Tibial artery (tissue), 4 donors: ENCODE measurements at regions not wholly inside any gene's neighbourhood (a gene's known extent, or its start where the extent isn't known, plus 50 kb on each side); places are given as distances from the start of the nearest gene placed in this dataset.

ENCODE experiments used
- DNase-seq, 2 donors: peaks; one replicate each; pipeline ENCODE4 v3.0.0-alpha.2; 2019
- H3K27ac ChIP-seq, 2 donors: fragments of 200-600 bp; sonication (generic) in 1 of 2; 1 replicate in 1 of 2; 2 replicates in 1 of 2; pipeline ENCODE4 v1.5.1; 2018 to 2019; ENCODE audit warnings: mild to moderate bottlenecking in 1 of 2
- H3K27me3 ChIP-seq, 2 donors: fragments of 200-600 bp; sonication (generic) in 1 of 2; one replicate each; pipeline versions ENCODE4 v1.5.1 to v1.6.0; 2016 to 2019
- H3K36me3 ChIP-seq, 3 donors: fragments of 200-600 bp; sonication (generic) in 2 of 3; one replicate each; pipeline ENCODE4 v1.5.1; 2016 to 2019; ENCODE audit warnings: mild to moderate bottlenecking in 2 of 3
- H3K4me1 ChIP-seq, 4 donors: fragments of 200-600 bp; sonication (generic) in 2 of 4; 1 replicate in 3 of 4; 2 replicates in 1 of 4; pipeline ENCODE4 v1.5.1; 2016 to 2019
- H3K4me3 ChIP-seq, 2 donors: fragments of 200-600 bp; sonication (generic) in 1 of 2; 1 replicate in 1 of 2; 2 replicates in 1 of 2; pipeline ENCODE4 v1.5.1; 2018 to 2019; ENCODE audit warnings: mild to moderate bottlenecking in 2 of 2
- H3K9me3 ChIP-seq, 3 donors: fragments of 200-600 bp; sonication (generic) in 1 of 3; one replicate each; pipeline ENCODE4 v1.5.1; 2016 to 2019
- intact Hi-C: fragments of 100-400 bp; cut with DNase I; formaldehyde crosslinking; loops from one replicate; pipeline ENCODE4 v1.15.0; 2023; ENCODE audit warnings: low total_unique reads
- TF ChIP-seq, protein P1 (sequence below), 2 experiments: fragments of 200-600 bp in 1 of 2; fragments of 450-650 bp in 1 of 2; IDR thresholded peaks; one replicate each; pipeline ENCODE4 v1.5.1; 2017 to 2019; ENCODE audit warnings: antibody characterized with exemption in 2 of 2, mild to moderate bottlenecking in 1 of 2, moderate library complexity in 1 of 2

- H3K27me3 ChIP-seq, result no peaks in the 10 kb centered on the region
- intact Hi-C loops, result no loop called here
- no peaks in the 10 kb centered on the region for H3K36me3 ChIP-seq
- H3K4me1 ChIP-seq, result peaks cover 0 to 5% (median 2%) of the 10 kb centered on the region in 4 donors
- no peak overlapping the region for H3K27ac ChIP-seq
- no peaks in the 10 kb centered on the region for H3K9me3 ChIP-seq
- no peak for DNase-seq
- H3K4me3 ChIP-seq, result no peak overlapping the region
- TF ChIP-seq, protein P1, sequence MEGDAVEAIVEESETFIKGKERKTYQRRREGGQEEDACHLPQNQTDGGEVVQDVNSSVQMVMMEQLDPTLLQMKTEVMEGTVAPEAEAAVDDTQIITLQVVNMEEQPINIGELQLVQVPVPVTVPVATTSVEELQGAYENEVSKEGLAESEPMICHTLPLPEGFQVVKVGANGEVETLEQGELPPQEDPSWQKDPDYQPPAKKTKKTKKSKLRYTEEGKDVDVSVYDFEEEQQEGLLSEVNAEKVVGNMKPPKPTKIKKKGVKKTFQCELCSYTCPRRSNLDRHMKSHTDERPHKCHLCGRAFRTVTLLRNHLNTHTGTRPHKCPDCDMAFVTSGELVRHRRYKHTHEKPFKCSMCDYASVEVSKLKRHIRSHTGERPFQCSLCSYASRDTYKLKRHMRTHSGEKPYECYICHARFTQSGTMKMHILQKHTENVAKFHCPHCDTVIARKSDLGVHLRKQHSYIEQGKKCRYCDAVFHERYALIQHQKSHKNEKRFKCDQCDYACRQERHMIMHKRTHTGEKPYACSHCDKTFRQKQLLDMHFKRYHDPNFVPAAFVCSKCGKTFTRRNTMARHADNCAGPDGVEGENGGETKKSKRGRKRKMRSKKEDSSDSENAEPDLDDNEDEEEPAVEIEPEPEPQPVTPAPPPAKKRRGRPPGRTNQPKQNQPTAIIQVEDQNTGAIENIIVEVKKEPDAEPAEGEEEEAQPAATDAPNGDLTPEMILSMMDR (IDR thresholded peaks at IDR 0.05), result no peak
Measured at GRCh38 chr1:244316986-244317655, 134.6 kb downstream of the ADSS2 start.

- Histone ChIP-seq H3K4me1 (peaks cover 0 to 14% (median 9%) of the 10 kb centered on the region in 4 donors), H3K4me3 (no peak overlapping the region), H3K27me3 (no peaks in the 10 kb centered on the region), H3K9me3 (no peaks in the 10 kb centered on the region), H3K36me3 (no peaks in the 10 kb centered on the region), H3K27ac (no peak overlapping the region)
- TF ChIP-seq, protein P1 (IDR thresholded peaks at IDR 0.05), result no peak
- intact Hi-C loops, result no loop called here
- no peak for DNase-seq
Measured at GRCh38 chr1:244318078-244318477, 133.6 kb downstream of the ADSS2 start.

- intact Hi-C loops, result no loop called here
- no peak overlapping the region for H3K4me3 ChIP-seq
- TF ChIP-seq, protein P1 (IDR thresholded peaks at IDR 0.05), result no peak
- H3K27me3 ChIP-seq, result no peaks in the 10 kb centered on the region
- no peaks in the 10 kb centered on the region for H3K36me3 ChIP-seq
- no peaks in the 10 kb centered on the region for H3K9me3 ChIP-seq
- H3K4me1 ChIP-seq, result peaks cover 0 to 19% (median 13%) of the 10 kb centered on the region in 4 donors
- H3K27ac ChIP-seq, result no peak overlapping the region
- no peak for DNase-seq
Measured at GRCh38 chr1:244318512-244318911, 133.2 kb downstream of the ADSS2 start.

GRCh38 chr1:244319283-244320132 lies 132.2 kb downstream of the ADSS2 start:
- H3K4me3 ChIP-seq, result no peak overlapping the region
- H3K4me1 ChIP-seq, result peaks cover 0 to 29% (median 19%) of the 10 kb centered on the region in 4 donors
- H3K27ac ChIP-seq, result no peak overlapping the region
- no peaks in the 10 kb centered on the region for H3K36me3 ChIP-seq
- DNase-seq, result no peak
- H3K27me3 ChIP-seq, result no peaks in the 10 kb centered on the region
- H3K9me3 ChIP-seq, result no peaks in the 10 kb centered on the region
- TF ChIP-seq, protein P1 (IDR thresholded peaks at IDR 0.05), result no peak
- intact Hi-C loops, result no loop called here

GRCh38 chr1:244322181-244322580 lies 129.5 kb downstream of the ADSS2 start:
- TF ChIP-seq, protein P1 (IDR thresholded peaks at IDR 0.05), result no peak
- DNase-seq, result no peak
- H3K4me1 ChIP-seq, result peaks cover 0 to 37% (median 22%) of the 10 kb centered on the region in 4 donors
- no peak overlapping the region for H3K4me3 ChIP-seq
- H3K9me3 ChIP-seq, result no peaks in the 10 kb centered on the region
- intact Hi-C loops, result no loop called here
- H3K27ac ChIP-seq, result peak overlapping the region; percentile 70 to 71
- no peaks in the 10 kb centered on the region for H3K27me3 ChIP-seq
- H3K36me3 ChIP-seq, result no peaks in the 10 kb centered on the region
